Activated naive CD8-positive, alpha-beta T cell (primary cell): ENCODE measurements at regions not wholly inside any gene's neighbourhood (a gene's known extent, or its start where the extent isn't known, plus 50 kb on each side); places are given as distances from the start of the nearest gene placed in this dataset.
"Not testable (repeated sequence)": the region's sequence is repeated elsewhere in the genome, so short reads cannot be mapped to it uniquely, and the experiment has no call there.

Experiments used
- H3K27ac Mint-ChIP-seq: one replicate; pipeline ENCODE4 v1.8.0; 2021; ENCODE audit warnings: mixed read lengths
- H3K27me3 Mint-ChIP-seq: one replicate; pipeline ENCODE4 v1.8.0; 2021; ENCODE audit warnings: mixed read lengths
- H3K36me3 Mint-ChIP-seq: one replicate; pipeline ENCODE4 v1.8.0; 2021; ENCODE audit warnings: mixed read lengths
- H3K4me1 Mint-ChIP-seq: one replicate; pipeline ENCODE4 v1.8.0; 2021; ENCODE audit warnings: low read depth, mixed read lengths
- H3K4me3 Mint-ChIP-seq: one replicate; pipeline ENCODE4 v1.8.0; 2021; ENCODE audit warnings: mild to moderate bottlenecking, mixed read lengths
- H3K9me3 Mint-ChIP-seq: one replicate; pipeline ENCODE4 v1.8.0; 2021; ENCODE audit warnings: low read depth, mixed read lengths

- H3K36me3 Mint-ChIP-seq, H3K27me3 Mint-ChIP-seq, H3K4me1 Mint-ChIP-seq, H3K9me3 Mint-ChIP-seq, H3K27ac Mint-ChIP-seq, H3K4me3 Mint-ChIP-seq: not testable (repeated sequence)
These were observed 232.2 kb downstream of the GOLGA6L6 start for GRCh38 chr15:20309395-20309794.

DNA sequence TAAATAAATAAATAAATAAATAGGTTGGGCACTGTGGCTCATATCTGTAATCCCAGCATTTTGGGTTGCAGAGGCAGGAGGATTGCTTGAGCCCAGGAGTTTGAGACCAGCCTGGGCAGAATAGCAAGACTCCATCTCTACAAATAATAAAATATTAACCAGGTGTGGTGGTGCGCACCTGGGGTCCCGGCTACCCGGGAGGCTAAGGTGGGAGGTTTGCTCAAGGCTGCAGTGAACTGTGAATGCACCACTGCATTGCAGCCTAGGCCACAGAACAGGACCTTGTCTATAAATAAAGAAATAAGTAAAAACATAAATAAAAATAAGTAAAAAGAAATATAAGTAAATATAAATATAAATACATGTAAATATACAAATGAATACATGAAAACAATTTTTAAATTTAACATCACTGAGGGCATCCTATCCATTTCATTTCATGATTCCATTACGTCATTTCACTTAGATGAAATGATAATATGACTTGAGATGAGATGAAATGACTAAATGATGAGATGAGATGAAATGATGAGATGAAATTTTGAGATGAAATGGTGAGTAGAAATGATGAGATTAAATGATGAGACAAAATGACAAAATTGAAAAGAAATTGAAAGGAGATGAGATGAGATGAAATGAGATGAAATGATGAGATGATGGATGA lies 233.4 kb downstream of the GOLGA6L6 start:
- not testable (repeated sequence) for H3K4me3 Mint-ChIP-seq, H3K27ac Mint-ChIP-seq, H3K4me1 Mint-ChIP-seq, H3K27me3 Mint-ChIP-seq, H3K9me3 Mint-ChIP-seq, H3K36me3 Mint-ChIP-seq

DNA sequence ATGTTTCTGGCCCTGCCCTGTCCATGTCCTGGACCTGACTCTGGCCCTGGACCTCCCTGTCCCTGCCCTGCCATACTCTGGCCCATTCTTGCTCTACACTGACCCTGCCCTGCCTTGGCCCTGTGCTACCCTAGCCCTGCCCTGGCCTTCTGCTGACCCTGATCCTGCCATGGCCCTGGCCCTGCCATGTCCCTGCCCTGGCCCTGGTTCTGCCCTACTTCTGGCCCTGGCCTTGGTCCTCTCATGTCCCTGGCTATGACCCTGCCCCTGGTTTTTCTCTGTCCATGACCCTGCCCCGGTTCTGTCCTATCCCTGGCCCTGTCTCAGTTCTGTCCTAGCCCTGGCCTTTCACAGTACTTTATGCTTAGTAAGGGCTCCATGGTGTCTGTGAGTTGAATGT lies 234.5 kb downstream of the GOLGA6L6 start:
- H3K27ac Mint-ChIP-seq, H3K36me3 Mint-ChIP-seq, H3K9me3 Mint-ChIP-seq, H3K4me3 Mint-ChIP-seq, H3K27me3 Mint-ChIP-seq, H3K4me1 Mint-ChIP-seq: not testable (repeated sequence)

GRCh38 chr15:20306497-20307106 lies 235.0 kb downstream of the GOLGA6L6 start:
- H3K9me3 Mint-ChIP-seq, H3K4me1 Mint-ChIP-seq, H3K27me3 Mint-ChIP-seq, H3K27ac Mint-ChIP-seq, H3K4me3 Mint-ChIP-seq, H3K36me3 Mint-ChIP-seq: not testable (repeated sequence)

- not testable (repeated sequence) for H3K4me1 Mint-ChIP-seq, H3K9me3 Mint-ChIP-seq, H3K27me3 Mint-ChIP-seq, H3K36me3 Mint-ChIP-seq, H3K27ac Mint-ChIP-seq, H3K4me3 Mint-ChIP-seq
These were observed 235.7 kb downstream of the GOLGA6L6 start for GRCh38 chr15:20305912-20306311.

GRCh38 chr15:20305015-20305465 lies 236.6 kb downstream of the GOLGA6L6 start:
- not testable (repeated sequence) for H3K4me1 Mint-ChIP-seq, H3K4me3 Mint-ChIP-seq, H3K9me3 Mint-ChIP-seq, H3K36me3 Mint-ChIP-seq, H3K27ac Mint-ChIP-seq, H3K27me3 Mint-ChIP-seq

DNA sequence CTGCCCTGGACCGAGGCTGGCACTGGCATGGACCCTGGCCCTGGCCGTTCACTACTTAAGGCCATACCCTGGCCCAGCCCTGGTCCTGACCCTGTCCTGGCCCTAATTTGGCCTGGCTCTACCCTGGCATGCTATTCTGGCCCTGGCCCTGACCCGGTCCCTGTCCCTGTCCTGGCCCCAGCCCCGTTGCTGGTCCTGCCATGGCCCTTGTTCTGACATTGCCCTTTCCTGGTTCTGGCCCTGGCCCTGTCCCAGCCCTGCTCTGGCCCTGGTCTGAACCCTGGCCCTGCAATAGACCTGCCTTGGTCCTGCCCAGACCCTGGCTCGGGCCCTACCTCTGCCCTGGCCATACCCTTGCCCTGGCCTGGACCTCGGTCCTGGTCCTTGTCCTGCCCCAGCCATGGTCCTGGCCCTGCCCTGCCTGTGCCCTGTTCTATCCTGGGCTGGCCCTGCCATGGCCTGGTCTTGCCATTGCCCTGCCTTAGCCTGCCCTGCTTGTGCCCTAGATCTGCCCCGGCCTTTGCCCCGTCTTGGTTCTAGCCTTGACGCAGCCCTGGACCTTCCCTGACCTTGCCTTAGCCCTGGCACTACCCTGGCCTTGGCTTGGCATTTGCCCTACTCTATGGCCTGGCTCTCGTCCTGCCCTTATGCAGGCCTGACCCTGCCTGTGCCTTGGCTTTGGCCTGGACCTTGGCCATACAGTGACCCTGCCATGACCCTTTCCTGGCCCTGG lies 237.2 kb downstream of the GOLGA6L6 start:
- not testable (repeated sequence) for H3K27me3 Mint-ChIP-seq, H3K36me3 Mint-ChIP-seq, H3K4me3 Mint-ChIP-seq, H3K9me3 Mint-ChIP-seq, H3K4me1 Mint-ChIP-seq, H3K27ac Mint-ChIP-seq

- H3K4me3 Mint-ChIP-seq, H3K27ac Mint-ChIP-seq, H3K4me1 Mint-ChIP-seq, H3K27me3 Mint-ChIP-seq, H3K9me3 Mint-ChIP-seq, H3K36me3 Mint-ChIP-seq: not testable (repeated sequence)
These were observed 238.1 kb downstream of the GOLGA6L6 start for GRCh38 chr15:20303248-20304171.

DNA sequence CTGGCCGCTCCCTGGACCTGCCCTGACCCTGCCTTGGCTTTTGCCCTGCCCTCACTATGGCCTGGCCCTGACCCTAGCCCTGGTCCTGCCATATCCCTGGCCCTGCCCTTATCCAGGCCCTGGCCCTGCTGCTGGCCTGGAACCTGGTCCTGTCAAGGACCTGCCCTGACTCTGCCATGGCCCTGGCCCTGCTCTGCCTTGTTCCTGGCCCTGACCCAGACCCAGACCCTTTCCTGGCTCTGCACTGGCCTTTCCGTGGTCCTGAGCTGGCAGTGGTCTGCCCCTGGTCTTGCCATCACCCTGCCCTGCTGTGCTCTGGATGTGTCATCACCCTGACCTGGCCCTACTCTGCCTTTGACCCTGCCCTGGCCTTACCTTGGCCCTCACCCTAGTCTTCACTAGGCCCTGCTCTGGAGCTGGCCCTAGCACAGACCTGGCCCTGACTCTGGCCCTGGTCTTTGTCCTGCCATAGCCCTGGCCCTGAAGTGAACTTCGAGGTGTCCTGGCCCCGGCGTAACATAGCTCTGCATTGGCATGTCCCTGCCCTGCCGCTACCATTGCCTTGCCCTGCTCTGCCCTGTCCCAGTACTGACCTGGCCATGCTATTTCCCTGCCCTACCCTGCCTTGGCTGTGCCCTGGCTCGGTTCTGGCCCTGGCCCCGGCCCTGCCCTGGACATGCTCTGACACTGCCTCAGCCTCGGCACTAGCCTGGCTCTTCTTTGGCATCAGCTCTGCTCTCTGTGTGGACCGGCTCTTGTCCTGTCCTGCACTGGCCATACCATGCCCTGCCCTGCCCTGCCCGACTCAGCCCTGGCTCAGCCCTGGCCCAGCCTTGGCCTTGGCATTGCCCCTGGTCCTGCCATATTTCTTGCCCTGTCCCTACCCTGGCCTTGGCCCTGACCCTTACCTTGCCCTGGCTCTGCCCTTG lies 239.2 kb downstream of the GOLGA6L6 start:
- not testable (repeated sequence) for H3K4me3 Mint-ChIP-seq, H3K27me3 Mint-ChIP-seq, H3K36me3 Mint-ChIP-seq, H3K9me3 Mint-ChIP-seq, H3K27ac Mint-ChIP-seq, H3K4me1 Mint-ChIP-seq

GRCh38 chr15:20301471-20302081 lies 240.0 kb downstream of the GOLGA6L6 start:
- H3K4me1 Mint-ChIP-seq, H3K27me3 Mint-ChIP-seq, H3K4me3 Mint-ChIP-seq, H3K9me3 Mint-ChIP-seq, H3K36me3 Mint-ChIP-seq, H3K27ac Mint-ChIP-seq: not testable (repeated sequence)

- H3K9me3 Mint-ChIP-seq, H3K27ac Mint-ChIP-seq, H3K36me3 Mint-ChIP-seq, H3K27me3 Mint-ChIP-seq, H3K4me1 Mint-ChIP-seq, H3K4me3 Mint-ChIP-seq: not testable (repeated sequence)
These were observed 240.6 kb downstream of the GOLGA6L6 start for GRCh38 chr15:20301041-20301390.

GRCh38 chr15:20300351-20301040 lies 241.1 kb downstream of the GOLGA6L6 start:
- not testable (repeated sequence) for H3K4me1 Mint-ChIP-seq, H3K36me3 Mint-ChIP-seq, H3K27me3 Mint-ChIP-seq, H3K27ac Mint-ChIP-seq, H3K4me3 Mint-ChIP-seq, H3K9me3 Mint-ChIP-seq

DNA sequence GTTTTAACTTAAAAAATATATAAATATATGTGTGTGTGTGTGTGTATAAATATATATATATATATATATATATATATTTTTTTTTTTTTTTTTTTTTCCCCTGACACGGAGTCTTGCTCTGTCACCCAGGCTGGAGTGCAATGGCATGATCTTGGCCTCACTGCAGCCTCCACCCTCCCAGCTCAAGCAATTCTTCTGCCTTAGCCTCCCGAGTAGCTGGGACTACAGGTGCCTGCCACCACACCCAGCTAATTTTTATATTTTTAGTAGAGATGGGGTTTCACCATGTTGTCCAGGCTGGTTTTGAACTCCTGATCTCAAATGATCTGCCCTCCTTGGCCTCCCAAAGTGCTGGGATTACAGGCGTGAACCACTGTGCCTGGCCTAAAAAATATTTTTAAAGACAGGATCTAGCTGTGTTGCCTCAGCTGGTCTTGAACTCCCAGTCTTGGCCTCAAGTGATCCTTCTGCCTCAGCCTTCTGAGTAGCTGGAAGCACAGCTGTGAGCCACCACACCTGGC lies 243.9 kb downstream of the GOLGA6L6 start:
- not testable (repeated sequence) for H3K27ac Mint-ChIP-seq, H3K4me3 Mint-ChIP-seq, H3K4me1 Mint-ChIP-seq, H3K9me3 Mint-ChIP-seq, H3K36me3 Mint-ChIP-seq, H3K27me3 Mint-ChIP-seq
